ENCODE measurements at regions not wholly inside any gene's neighbourhood (a gene's known extent, or its start where the extent isn't known, plus 50 kb on each side); places are given as distances from the start of the nearest gene placed in this dataset.

- TF ChIP-seq, protein P1, sequence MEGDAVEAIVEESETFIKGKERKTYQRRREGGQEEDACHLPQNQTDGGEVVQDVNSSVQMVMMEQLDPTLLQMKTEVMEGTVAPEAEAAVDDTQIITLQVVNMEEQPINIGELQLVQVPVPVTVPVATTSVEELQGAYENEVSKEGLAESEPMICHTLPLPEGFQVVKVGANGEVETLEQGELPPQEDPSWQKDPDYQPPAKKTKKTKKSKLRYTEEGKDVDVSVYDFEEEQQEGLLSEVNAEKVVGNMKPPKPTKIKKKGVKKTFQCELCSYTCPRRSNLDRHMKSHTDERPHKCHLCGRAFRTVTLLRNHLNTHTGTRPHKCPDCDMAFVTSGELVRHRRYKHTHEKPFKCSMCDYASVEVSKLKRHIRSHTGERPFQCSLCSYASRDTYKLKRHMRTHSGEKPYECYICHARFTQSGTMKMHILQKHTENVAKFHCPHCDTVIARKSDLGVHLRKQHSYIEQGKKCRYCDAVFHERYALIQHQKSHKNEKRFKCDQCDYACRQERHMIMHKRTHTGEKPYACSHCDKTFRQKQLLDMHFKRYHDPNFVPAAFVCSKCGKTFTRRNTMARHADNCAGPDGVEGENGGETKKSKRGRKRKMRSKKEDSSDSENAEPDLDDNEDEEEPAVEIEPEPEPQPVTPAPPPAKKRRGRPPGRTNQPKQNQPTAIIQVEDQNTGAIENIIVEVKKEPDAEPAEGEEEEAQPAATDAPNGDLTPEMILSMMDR (IDR thresholded peaks at IDR 0.05; ENCODE audit: low read depth, low read length): no peak
- TF ChIP-seq EZH2phosphoT487 (IDR thresholded peaks at IDR 0.05; ENCODE audit: low read depth): no peak
Measured at GRCh38 chr6:8203337-8203736, 101.0 kb upstream of the EEF1E1 start.

All from OCI-LY3 (cell line).